ENCODE measurements at regions not wholly inside any gene's neighbourhood (a gene's known extent, or its start where the extent isn't known, plus 50 kb on each side); places are given as distances from the start of the nearest gene placed in this dataset.

DNA sequence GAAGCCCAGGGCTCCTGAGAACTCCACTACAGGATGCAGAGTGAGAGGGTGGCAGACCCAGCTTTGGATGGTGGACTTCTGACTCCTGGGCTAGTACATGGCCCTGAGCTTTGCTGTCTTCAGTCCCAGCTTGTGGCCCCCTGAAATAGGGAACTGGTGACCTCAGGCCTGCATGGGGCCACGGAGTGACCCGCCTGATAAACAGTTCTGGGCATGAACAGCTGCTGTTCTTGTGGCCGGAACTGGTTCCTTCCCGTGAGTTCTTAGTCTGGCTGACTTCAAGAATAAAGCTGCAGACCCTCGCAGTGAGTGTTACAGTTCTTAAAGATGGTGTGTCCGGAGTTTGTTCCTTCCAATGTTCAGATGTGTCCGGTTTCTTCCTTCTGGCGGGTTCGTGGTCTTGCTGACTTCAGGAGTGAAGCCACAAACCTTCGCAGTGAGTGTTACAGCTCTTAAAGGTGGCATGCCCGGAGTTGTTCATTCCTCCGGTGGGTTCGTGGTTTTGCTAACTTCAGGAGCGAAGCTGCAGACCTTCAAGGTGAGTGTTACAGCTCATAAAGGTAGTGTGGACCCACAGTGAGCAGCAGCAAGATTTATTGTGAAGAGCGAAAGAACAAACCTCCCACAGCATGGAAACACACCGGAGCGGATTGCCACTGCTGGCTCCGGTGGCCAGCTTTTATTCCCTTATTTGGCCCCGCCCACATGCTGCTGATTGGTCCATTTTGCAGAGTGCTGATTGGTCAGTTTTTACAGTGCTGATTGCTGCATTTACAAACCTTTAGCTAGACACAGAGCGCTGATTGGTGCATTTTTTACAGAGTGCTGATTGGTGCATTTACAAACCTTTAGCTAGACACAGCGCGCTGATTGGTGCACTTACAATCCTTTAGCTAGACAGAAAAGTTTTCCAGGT, 268.0 kb downstream of the ZEB1 start:
- DNase-seq (ENCODE audit: low read depth in 2 of 3, low spot score in 1 of 3) = no peak

GRCh38 chr10:31584876-31585275, 265.9 kb downstream of the ZEB1 start:
- DNase-seq (ENCODE audit: low read depth in 2 of 3, low spot score in 1 of 3) = no peak

GRCh38 chr10:31584098-31584631, 265.1 kb downstream of the ZEB1 start:
- no peak for DNase-seq (ENCODE audit: low read depth in 2 of 3, low spot score in 1 of 3)

DNA sequence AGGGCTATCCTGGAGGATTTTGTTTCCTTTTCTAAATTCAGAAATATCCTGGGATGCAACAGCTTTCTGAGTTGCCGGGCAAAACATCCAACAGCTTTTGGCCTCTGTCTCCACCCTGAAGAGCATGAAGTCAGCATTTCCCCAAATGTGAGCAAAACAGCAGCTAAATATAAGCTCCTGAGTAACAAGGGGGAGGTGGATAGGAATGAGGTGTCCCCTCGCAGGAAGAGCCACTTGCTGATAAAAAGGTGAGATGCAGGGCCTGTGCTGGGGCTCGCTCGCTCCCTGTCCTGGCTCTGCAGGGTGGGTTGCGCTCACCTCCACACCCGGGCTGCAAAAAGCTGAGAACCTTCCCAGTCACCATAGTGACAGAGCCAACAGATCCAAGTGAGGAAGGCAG, 264.3 kb downstream of the ZEB1 start:
- no peak for DNase-seq (ENCODE audit: low read depth in 2 of 3, low spot score in 1 of 3)

DNA sequence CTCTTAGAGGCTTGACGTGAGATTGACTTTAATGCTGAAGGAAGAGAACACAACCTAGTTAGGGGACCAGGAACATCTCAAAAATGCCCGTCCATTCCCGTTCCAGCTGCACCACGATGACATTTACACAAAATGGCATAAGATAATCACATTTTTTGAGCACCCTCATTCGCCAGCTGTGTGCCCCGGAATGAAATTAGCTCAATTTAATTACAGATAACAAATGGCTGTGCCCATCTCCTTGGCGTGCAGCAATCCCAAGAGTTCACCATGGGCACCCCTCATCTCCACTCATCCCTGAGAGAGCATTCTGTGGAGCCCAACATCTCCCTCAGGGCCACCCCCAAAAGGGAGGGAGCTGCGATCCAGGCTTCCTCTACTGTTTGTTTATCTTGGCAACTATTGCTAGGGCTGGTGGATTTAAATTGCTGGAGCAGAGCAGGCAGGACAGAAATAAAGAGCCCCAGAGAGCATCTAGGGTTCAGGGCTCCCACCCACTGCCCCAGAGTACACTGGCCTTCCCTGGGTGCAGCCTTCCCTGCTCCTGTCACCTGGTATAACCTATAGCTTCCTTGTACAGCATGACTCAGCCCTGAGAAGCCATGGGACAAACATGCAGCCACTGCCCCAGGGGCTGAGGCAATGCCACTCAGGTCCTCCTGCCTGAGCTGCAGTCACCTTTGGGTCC, 263.5 kb downstream of the ZEB1 start:
- DNase-seq (ENCODE audit: low read depth in 2 of 3, low spot score in 1 of 3) = no peak

- DNase-seq (ENCODE audit: low read depth in 2 of 3, low spot score in 1 of 3) = no peak
Measured at GRCh38 chr10:31581741-31582323, 262.8 kb downstream of the ZEB1 start.

DNA sequence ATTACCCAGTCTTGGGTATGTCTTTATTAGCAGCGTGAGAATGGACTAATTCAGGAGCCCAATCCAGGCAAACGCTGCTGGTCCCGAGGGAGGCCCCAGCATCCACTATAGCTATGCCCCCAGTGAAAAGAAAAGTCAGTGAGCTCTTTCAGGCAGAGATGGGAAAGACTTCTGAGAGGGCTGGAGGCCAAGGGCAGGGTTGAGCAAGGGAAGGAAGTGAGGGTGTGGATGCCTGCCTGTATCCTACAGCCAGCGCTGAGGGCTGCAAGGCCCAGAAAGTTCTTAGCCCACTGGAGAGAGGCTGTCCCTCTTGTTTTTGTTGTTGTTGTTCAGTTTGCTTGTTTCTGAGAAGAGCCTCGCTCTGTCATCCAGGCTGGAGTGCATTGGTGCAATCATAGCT, 261.6 kb downstream of the ZEB1 start:
- no peak for DNase-seq (ENCODE audit: low read depth in 2 of 3, low spot score in 1 of 3)

Data from stimulated activated CD4-positive, alpha-beta T cell treated with anti-CD3 and anti-CD28 coated beads, Interleukin-12 subunit alpha, Interleukin-12 subunit beta, amount 100 ng/mL, for 48 hours (primary cell).